ENCODE measurements at regions not wholly inside any gene's neighbourhood (a gene's known extent, or its start where the extent isn't known, plus 50 kb on each side); places are given as distances from the start of the nearest gene placed in this dataset.
"Not testable (repeated sequence)": the region's sequence is repeated elsewhere in the genome, so short reads cannot be mapped to it uniquely, and the experiment has no call there.

- Mint-ChIP-seq H3K4me1 (ENCODE audit: low read depth) (no peaks in the 10 kb centered on the region), H3K27ac (no peak overlapping the region), H3K4me3 (ENCODE audit: low read depth) (no peak overlapping the region), H3K36me3 (ENCODE audit: insufficient read depth) (peaks cover 1% of the 10 kb centered on the region), H3K27me3 (peaks cover 5% of the 10 kb centered on the region), H3K9me3 (ENCODE audit: low read depth) (peaks cover 14% of the 10 kb centered on the region)
- TF ChIP-seq, protein P1, sequence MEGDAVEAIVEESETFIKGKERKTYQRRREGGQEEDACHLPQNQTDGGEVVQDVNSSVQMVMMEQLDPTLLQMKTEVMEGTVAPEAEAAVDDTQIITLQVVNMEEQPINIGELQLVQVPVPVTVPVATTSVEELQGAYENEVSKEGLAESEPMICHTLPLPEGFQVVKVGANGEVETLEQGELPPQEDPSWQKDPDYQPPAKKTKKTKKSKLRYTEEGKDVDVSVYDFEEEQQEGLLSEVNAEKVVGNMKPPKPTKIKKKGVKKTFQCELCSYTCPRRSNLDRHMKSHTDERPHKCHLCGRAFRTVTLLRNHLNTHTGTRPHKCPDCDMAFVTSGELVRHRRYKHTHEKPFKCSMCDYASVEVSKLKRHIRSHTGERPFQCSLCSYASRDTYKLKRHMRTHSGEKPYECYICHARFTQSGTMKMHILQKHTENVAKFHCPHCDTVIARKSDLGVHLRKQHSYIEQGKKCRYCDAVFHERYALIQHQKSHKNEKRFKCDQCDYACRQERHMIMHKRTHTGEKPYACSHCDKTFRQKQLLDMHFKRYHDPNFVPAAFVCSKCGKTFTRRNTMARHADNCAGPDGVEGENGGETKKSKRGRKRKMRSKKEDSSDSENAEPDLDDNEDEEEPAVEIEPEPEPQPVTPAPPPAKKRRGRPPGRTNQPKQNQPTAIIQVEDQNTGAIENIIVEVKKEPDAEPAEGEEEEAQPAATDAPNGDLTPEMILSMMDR (IDR thresholded peaks at IDR 0.05; ENCODE audit: unreplicated experiment): no peak
- DNase-seq (ENCODE audit: low spot score, unreplicated experiment): no peak
Observed at GRCh38 chrX:1052021-1052420, 160.4 kb downstream of the CRLF2 start.

DNA sequence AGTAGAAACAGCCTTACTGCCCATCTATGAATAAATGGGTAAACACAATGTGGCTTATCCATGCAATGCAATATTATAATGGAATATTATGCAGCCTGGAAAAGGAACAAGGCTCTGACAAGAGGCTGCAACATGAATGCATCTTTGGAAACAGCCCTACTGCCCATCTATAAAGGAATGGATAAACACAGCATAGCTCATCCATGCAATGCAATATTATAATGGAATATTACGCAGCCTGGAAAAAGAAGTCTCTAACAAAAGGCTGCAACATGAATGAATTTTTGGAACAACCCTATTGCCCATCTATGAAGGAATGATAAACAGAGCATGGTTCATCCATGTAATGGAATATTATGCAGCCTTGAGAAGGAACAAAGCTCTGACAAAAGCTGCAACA lies 161.0 kb downstream of the CRLF2 start:
- H3K27me3 Mint-ChIP-seq: peaks cover 5% of the 10 kb centered on the region
- H3K27ac Mint-ChIP-seq: no peak overlapping the region
- H3K9me3 Mint-ChIP-seq (ENCODE audit: low read depth): peaks cover 14% of the 10 kb centered on the region
- H3K4me1 Mint-ChIP-seq (ENCODE audit: low read depth): no peaks in the 10 kb centered on the region
- DNase-seq (ENCODE audit: low spot score, unreplicated experiment): no peak
- TF ChIP-seq, protein P1 (IDR thresholded peaks at IDR 0.05; ENCODE audit: unreplicated experiment): no peak
- peaks cover 1% of the 10 kb centered on the region for H3K36me3 Mint-ChIP-seq (ENCODE audit: insufficient read depth)
- no peak overlapping the region for H3K4me3 Mint-ChIP-seq (ENCODE audit: low read depth)

- DNase-seq (ENCODE audit: low spot score, unreplicated experiment): no peak
- Mint-ChIP-seq H3K9me3 (ENCODE audit: low read depth) (peaks cover 8% of the 10 kb centered on the region), H3K27ac (no peak overlapping the region), H3K4me1 (ENCODE audit: low read depth) (no peaks in the 10 kb centered on the region), H3K4me3 (ENCODE audit: low read depth) (no peak overlapping the region), H3K36me3 (ENCODE audit: insufficient read depth) (no peaks in the 10 kb centered on the region), H3K27me3 (peaks cover 5% of the 10 kb centered on the region)
- TF ChIP-seq, protein P1 (IDR thresholded peaks at IDR 0.05; ENCODE audit: unreplicated experiment): no peak
Observed at GRCh38 chrX:1045680-1046314, 166.7 kb downstream of the CRLF2 start.

GRCh38 chrX:1041091-1041490 lies 171.4 kb downstream of the CRLF2 start:
- H3K36me3 Mint-ChIP-seq (ENCODE audit: insufficient read depth): no peaks in the 10 kb centered on the region
- DNase-seq (ENCODE audit: low spot score, unreplicated experiment): no peak
- H3K27me3 Mint-ChIP-seq: peaks cover 3% of the 10 kb centered on the region
- no peak overlapping the region for H3K27ac Mint-ChIP-seq
- H3K9me3 Mint-ChIP-seq (ENCODE audit: low read depth): peaks cover 9% of the 10 kb centered on the region
- H3K4me3 Mint-ChIP-seq (ENCODE audit: low read depth): no peak overlapping the region
- TF ChIP-seq, protein P1 (IDR thresholded peaks at IDR 0.05; ENCODE audit: unreplicated experiment): no peak
- no peaks in the 10 kb centered on the region for H3K4me1 Mint-ChIP-seq (ENCODE audit: low read depth)

DNA sequence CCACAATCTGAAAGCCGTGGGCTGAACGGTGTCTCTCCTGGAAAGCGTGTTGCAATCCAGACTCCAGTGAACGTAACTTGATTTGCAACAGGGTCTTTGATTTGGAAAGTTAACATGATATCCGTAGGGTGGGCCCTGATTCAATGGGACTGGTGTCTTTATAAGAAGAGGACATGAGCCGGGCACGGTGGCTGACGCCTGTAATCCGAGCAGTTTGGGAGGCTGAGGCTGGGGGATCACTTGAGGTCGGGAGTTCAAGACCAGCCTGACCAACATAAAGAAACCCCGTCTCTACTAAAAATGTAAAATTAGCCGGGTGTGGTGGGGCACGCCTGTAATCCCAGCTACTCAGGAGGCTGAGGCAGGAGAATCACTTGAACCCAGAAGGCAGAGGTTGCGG lies 176.5 kb downstream of the CRLF2 start:
- H3K27me3 Mint-ChIP-seq; H3K9me3 Mint-ChIP-seq (ENCODE audit: low read depth): not testable (repeated sequence)

GRCh38 chrX:1035206-1035605 lies 177.2 kb downstream of the CRLF2 start:
- H3K4me3 Mint-ChIP-seq (ENCODE audit: low read depth): no peak overlapping the region
- no peaks in the 10 kb centered on the region for H3K4me1 Mint-ChIP-seq (ENCODE audit: low read depth)
- TF ChIP-seq, protein P1 (IDR thresholded peaks at IDR 0.05; ENCODE audit: unreplicated experiment): no peak
- peaks cover 3% of the 10 kb centered on the region for H3K27me3 Mint-ChIP-seq
- DNase-seq (ENCODE audit: low spot score, unreplicated experiment): no peak
- peaks cover 6% of the 10 kb centered on the region for H3K9me3 Mint-ChIP-seq (ENCODE audit: low read depth)
- no peak overlapping the region for H3K27ac Mint-ChIP-seq
- H3K36me3 Mint-ChIP-seq (ENCODE audit: insufficient read depth): no peaks in the 10 kb centered on the region

More for the DNA sequence above, 176.5 kb downstream of the CRLF2 start:
- not testable (repeated sequence) for H3K4me1 Mint-ChIP-seq (ENCODE audit: low read depth); H3K36me3 Mint-ChIP-seq (ENCODE audit: insufficient read depth); DNase-seq (ENCODE audit: low spot score, unreplicated experiment); H3K4me3 Mint-ChIP-seq (ENCODE audit: low read depth); H3K27ac Mint-ChIP-seq
